G401.6 (cell line): ENCODE measurements at regions not wholly inside any gene's neighbourhood (a gene's known extent, or its start where the extent isn't known, plus 50 kb on each side); places are given as distances from the start of the nearest gene placed in this dataset.

Experiments used
- FAIRE-seq: peaks from 2 replicates; lab custom pipeline; 2012; peaks lifted over from hg19 to GRCh38; lab: Jason Lieb, UNC

GRCh38 chr16:64225036-64225435 lies 896.8 kb downstream of the CDH11 start:
- no peak for FAIRE-seq

- FAIRE-seq = no peak
These were observed 903.9 kb downstream of the CDH11 start for GRCh38 chr16:64217789-64218535.

- no peak for FAIRE-seq
These were observed 906.1 kb downstream of the CDH11 start for GRCh38 chr16:64215730-64216129.

- no peak for FAIRE-seq
These were observed 910.5 kb downstream of the CDH11 start for GRCh38 chr16:64211331-64211730.

- no peak for FAIRE-seq
These were observed 915.0 kb downstream of the CDH11 start for GRCh38 chr16:64206862-64207261.

- no peak for FAIRE-seq
These were observed 918.7 kb downstream of the CDH11 start for GRCh38 chr16:64203126-64203525.

- no peak for FAIRE-seq
These were observed 919.3 kb downstream of the CDH11 start for GRCh38 chr16:64202571-64202970.

GRCh38 chr16:64196444-64196843 lies 925.4 kb downstream of the CDH11 start:
- FAIRE-seq = no peak

GRCh38 chr16:64185954-64186353 lies 935.9 kb downstream of the CDH11 start:
- no peak for FAIRE-seq

- FAIRE-seq = no peak
These were observed 937.7 kb downstream of the CDH11 start for GRCh38 chr16:64184156-64184555.

GRCh38 chr16:64182985-64183384 lies 938.9 kb downstream of the CDH11 start:
- FAIRE-seq = no peak

- FAIRE-seq = no peak
These were observed 940.5 kb downstream of the CDH11 start for GRCh38 chr16:64181271-64181925.

- no peak for FAIRE-seq
These were observed 941.5 kb downstream of the CDH11 start for GRCh38 chr16:64180136-64180900.

GRCh38 chr16:64174327-64174726 lies 947.5 kb downstream of the CDH11 start:
- no peak for FAIRE-seq

- no peak for FAIRE-seq
These were observed 949.2 kb downstream of the CDH11 start for GRCh38 chr16:64172652-64173051.

- FAIRE-seq = no peak
These were observed 949.6 kb downstream of the CDH11 start for GRCh38 chr16:64172226-64172625.

GRCh38 chr16:64171632-64172031 lies 950.2 kb downstream of the CDH11 start:
- FAIRE-seq = no peak

- no peak for FAIRE-seq
These were observed 953.5 kb downstream of the CDH11 start for GRCh38 chr16:64168371-64168770.

GRCh38 chr16:64167936-64168335 lies 953.9 kb downstream of the CDH11 start:
- no peak for FAIRE-seq

GRCh38 chr16:64165368-64165767 lies 956.5 kb downstream of the CDH11 start:
- no peak for FAIRE-seq

- FAIRE-seq = no peak
These were observed 959.1 kb downstream of the CDH11 start for GRCh38 chr16:64162613-64163375.

- FAIRE-seq = no peak
These were observed 961.9 kb downstream of the CDH11 start for GRCh38 chr16:64159976-64160375.
